ENCODE measurements at regions not wholly inside any gene's neighbourhood (a gene's known extent, or its start where the extent isn't known, plus 50 kb on each side); places are given as distances from the start of the nearest gene placed in this dataset.

- H3K4me2 ChIP-seq (ENCODE audit: insufficient read depth, low read length) = no peak overlapping the region
- DNase-seq (ENCODE audit: low read depth, low spot score) = no peak
- H3K9me1 ChIP-seq (replicated peaks; ENCODE audit: control insufficient read depth, extremely low read depth, insufficient read depth, low read length) = no peaks in the 10 kb centered on the region
- H3K4me1 ChIP-seq (ENCODE audit: control insufficient read depth, extremely low read depth, insufficient read depth, low read length) = no peaks in the 10 kb centered on the region
- H3K36me3 ChIP-seq (ENCODE audit: control insufficient read depth in 2 of 2, extremely low read depth in 1 of 2, insufficient read depth in 2 of 2, low read length in 2 of 2) = no peaks in the 10 kb centered on the region
- FAIRE-seq = no peak
- dilution Hi-C loops (cut with MboI; ENCODE audit: extremely low pct_ligation_motif_present, low sequenced_read_pairs) = no loop called here
- H3K27me3 ChIP-seq (ENCODE audit: control insufficient read depth in 2 of 2, insufficient read depth in 2 of 2, low read length in 2 of 2) = no peaks in the 10 kb centered on the region
- intact Hi-C loops (cut with micrococcal nuclease) = no loop called here
- no peak overlapping the region for H3K4me3 ChIP-seq (replicated peaks in 1 of 3; ENCODE audit: insufficient read depth in 1 of 3, low read depth in 1 of 3, low read length in 3 of 3)
- no peaks in the 10 kb centered on the region for H4K20me1 ChIP-seq (replicated peaks; ENCODE audit: control insufficient read depth, extremely low read depth, insufficient read depth, low read length)
- POLR2A ChIA-PET = no interaction called here
- TF ChIP-seq POLR2AphosphoS5 (IDR thresholded peaks at IDR 0.05; ENCODE audit: insufficient read depth, low read depth, low read length) = no peak
- no peak for TF ChIP-seq MAX (IDR thresholded peaks at IDR 0.05; ENCODE audit: insufficient read depth, insufficient read length)
- TF ChIP-seq FOS (IDR thresholded peaks at IDR 0.05; ENCODE audit: borderline replicate concordance, insufficient read depth, low read length) = no peak
- no peak for TF ChIP-seq POLR2A (IDR thresholded peaks at IDR 0.05; ENCODE audit: low read depth, low read length)
- TF ChIP-seq EZH2 (IDR thresholded peaks at IDR 0.05; ENCODE audit: borderline replicate concordance, low read depth, low read length, severe bottlenecking) = no peak
- no peaks in the 10 kb centered on the region for H3K79me2 ChIP-seq (ENCODE audit: control insufficient read depth, insufficient read depth, low read length)
- no peaks in the 10 kb centered on the region for H3K9me3 ChIP-seq (replicated peaks; ENCODE audit: control insufficient read depth, insufficient read depth, low read length)
- H2AFZ ChIP-seq (ENCODE audit: low read depth, low read length) = no peak overlapping the region
- no peak overlapping the region for H3K27ac ChIP-seq (ENCODE audit: insufficient read depth, low read depth, low read length)
- no peak overlapping the region for H3K9ac ChIP-seq (replicated peaks; ENCODE audit: extremely low read depth, insufficient read depth, low read length)
- CTCF ChIA-PET = no interaction called here
- no TSS peak for BruUV-seq (replicated peaks)
These were observed 120.3 kb downstream of the ARRDC4 start for GRCh38 chr15:98080791-98081190.

GRCh38 chr15:98083203-98083910, 122.9 kb downstream of the ARRDC4 start:
- H3K9me3 ChIP-seq (replicated peaks; ENCODE audit: control insufficient read depth, insufficient read depth, low read length) = no peaks in the 10 kb centered on the region
- no peak overlapping the region for H3K27ac ChIP-seq (ENCODE audit: insufficient read depth, low read depth, low read length)
- BruUV-seq (replicated peaks) = no TSS peak
- no peaks in the 10 kb centered on the region for H4K20me1 ChIP-seq (replicated peaks; ENCODE audit: control insufficient read depth, extremely low read depth, insufficient read depth, low read length)
- dilution Hi-C loops (cut with MboI; ENCODE audit: extremely low pct_ligation_motif_present, low sequenced_read_pairs) = no loop called here
- intact Hi-C loops (cut with micrococcal nuclease) = no loop called here
- no peaks in the 10 kb centered on the region for H3K4me1 ChIP-seq (ENCODE audit: control insufficient read depth, extremely low read depth, insufficient read depth, low read length)
- CTCF ChIA-PET = no interaction called here
- no peak overlapping the region for H3K4me2 ChIP-seq (ENCODE audit: insufficient read depth, low read length)
- FAIRE-seq (no peak), DNase-seq (ENCODE audit: low read depth, low spot score) (no peak)
- H3K79me2 ChIP-seq (ENCODE audit: control insufficient read depth, insufficient read depth, low read length) = no peaks in the 10 kb centered on the region
- no peaks in the 10 kb centered on the region for H3K9me1 ChIP-seq (replicated peaks; ENCODE audit: control insufficient read depth, extremely low read depth, insufficient read depth, low read length)
- no peaks in the 10 kb centered on the region for H3K27me3 ChIP-seq (ENCODE audit: control insufficient read depth in 2 of 2, insufficient read depth in 2 of 2, low read length in 2 of 2)
- TF ChIP-seq CTCF (IDR thresholded peaks at IDR 0.05; ENCODE audit: extremely low read depth in 1 of 2, insufficient read depth in 1 of 2, low read depth in 1 of 2, low read length in 2 of 2) (no peak), FOS (IDR thresholded peaks at IDR 0.05; ENCODE audit: borderline replicate concordance, insufficient read depth, low read length) (no peak), EZH2 (IDR thresholded peaks at IDR 0.05; ENCODE audit: borderline replicate concordance, low read depth, low read length, severe bottlenecking) (no peak), JUN (IDR thresholded peaks at IDR 0.05; ENCODE audit: borderline replicate concordance, insufficient read depth, insufficient read length, low read depth) (no peak), MYC (IDR thresholded peaks at IDR 0.05; ENCODE audit: low read depth, low read length) (no peak), POLR2A (IDR thresholded peaks at IDR 0.05; ENCODE audit: low read depth, low read length) (no peak), MAX (IDR thresholded peaks at IDR 0.05; ENCODE audit: insufficient read depth, insufficient read length) (no peak), POLR2AphosphoS5 (IDR thresholded peaks at IDR 0.05; ENCODE audit: insufficient read depth, low read depth, low read length) (no peak), GATA2 (IDR thresholded peaks at IDR 0.05; ENCODE audit: insufficient read depth, insufficient read length, low read depth, low read length) (no peak)
- H3K4me3 ChIP-seq (replicated peaks in 1 of 3; ENCODE audit: insufficient read depth in 1 of 3, low read depth in 1 of 3, low read length in 3 of 3) = no peak overlapping the region
- no peaks in the 10 kb centered on the region for H3K36me3 ChIP-seq (ENCODE audit: control insufficient read depth in 2 of 2, extremely low read depth in 1 of 2, insufficient read depth in 2 of 2, low read length in 2 of 2)
- POLR2A ChIA-PET = no interaction called here
- H3K9ac ChIP-seq (replicated peaks; ENCODE audit: extremely low read depth, insufficient read depth, low read length) = no peak overlapping the region
- H2AFZ ChIP-seq (ENCODE audit: low read depth, low read length) = no peak overlapping the region
